WI38 (cell line): ENCODE measurements at regions not wholly inside any gene's neighbourhood (a gene's known extent, or its start where the extent isn't known, plus 50 kb on each side); places are given as distances from the start of the nearest gene placed in this dataset.
"Not testable (repeated sequence)": the region's sequence is repeated elsewhere in the genome, so short reads cannot be mapped to it uniquely, and the experiment has no call there.

Experiments
- H3K4me3 ChIP-seq: 2 replicates; pipeline ENCODE4 v1.5.1; 2011; ENCODE audit warnings: low read depth, mild to moderate bottlenecking, control low read depth, low read length
- TF ChIP-seq, protein P1 (sequence below): IDR thresholded peaks from 2 replicates; pipeline ENCODE4 v1.5.1; 2012; ENCODE audit warnings: low read depth, mild to moderate bottlenecking, control low read depth, low read length

DNA sequence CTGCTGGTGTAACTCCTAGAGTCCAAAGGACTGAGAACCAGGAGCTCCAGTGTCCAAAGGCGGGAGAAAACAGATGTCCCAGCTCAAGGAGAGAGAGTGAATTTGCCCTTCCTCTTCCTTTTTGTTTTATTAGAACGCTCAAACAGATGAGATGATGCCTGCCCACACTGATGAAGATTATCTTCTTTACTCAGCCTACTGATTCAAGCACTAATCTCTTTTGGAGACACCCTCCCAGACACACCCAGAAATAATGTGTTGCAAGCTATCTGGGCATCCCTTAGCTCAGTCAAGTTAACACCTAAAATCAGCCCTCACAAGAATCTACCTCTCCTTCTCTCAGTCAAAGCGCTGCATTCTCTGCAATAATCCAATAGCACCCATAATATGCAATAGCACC is 78.2 kb upstream of the BCL2L14 start:
- TF ChIP-seq, protein P1, sequence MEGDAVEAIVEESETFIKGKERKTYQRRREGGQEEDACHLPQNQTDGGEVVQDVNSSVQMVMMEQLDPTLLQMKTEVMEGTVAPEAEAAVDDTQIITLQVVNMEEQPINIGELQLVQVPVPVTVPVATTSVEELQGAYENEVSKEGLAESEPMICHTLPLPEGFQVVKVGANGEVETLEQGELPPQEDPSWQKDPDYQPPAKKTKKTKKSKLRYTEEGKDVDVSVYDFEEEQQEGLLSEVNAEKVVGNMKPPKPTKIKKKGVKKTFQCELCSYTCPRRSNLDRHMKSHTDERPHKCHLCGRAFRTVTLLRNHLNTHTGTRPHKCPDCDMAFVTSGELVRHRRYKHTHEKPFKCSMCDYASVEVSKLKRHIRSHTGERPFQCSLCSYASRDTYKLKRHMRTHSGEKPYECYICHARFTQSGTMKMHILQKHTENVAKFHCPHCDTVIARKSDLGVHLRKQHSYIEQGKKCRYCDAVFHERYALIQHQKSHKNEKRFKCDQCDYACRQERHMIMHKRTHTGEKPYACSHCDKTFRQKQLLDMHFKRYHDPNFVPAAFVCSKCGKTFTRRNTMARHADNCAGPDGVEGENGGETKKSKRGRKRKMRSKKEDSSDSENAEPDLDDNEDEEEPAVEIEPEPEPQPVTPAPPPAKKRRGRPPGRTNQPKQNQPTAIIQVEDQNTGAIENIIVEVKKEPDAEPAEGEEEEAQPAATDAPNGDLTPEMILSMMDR = no peak

DNA sequence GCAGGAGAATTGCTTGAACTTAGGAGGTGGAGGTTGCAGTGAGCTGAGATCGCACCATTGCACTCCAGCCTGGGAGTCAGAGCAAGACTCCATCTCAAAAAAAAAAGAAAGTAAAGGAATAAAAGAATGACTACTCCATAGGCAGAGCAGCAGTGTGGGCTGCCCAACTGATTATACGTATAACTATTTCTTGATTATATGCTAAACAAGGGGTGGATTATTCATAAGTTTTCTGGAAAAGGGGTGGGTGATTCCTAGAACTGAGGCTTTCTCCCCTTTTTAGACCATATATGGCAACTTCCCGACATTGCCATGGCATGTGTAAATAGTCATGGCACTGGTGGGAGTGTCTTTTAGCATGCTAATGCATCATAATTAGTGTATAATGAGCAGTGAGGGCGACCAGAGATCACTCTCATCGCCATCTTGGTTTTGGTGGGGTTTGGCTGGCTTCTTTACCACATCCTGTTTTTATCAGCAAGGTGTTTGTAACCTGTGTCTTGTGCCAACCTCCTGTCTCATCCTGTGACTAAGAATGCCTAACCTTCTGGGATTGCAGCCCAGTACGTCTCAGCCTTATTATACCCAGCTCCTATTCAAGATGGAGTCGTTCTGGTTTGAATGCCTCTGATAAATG is 72.3 kb upstream of the BCL2L14 start:
- not testable (repeated sequence) for H3K4me3 ChIP-seq

More for the DNA sequence above, 78.2 kb upstream of the BCL2L14 start:
- no peak overlapping the region for H3K4me3 ChIP-seq

DNA sequence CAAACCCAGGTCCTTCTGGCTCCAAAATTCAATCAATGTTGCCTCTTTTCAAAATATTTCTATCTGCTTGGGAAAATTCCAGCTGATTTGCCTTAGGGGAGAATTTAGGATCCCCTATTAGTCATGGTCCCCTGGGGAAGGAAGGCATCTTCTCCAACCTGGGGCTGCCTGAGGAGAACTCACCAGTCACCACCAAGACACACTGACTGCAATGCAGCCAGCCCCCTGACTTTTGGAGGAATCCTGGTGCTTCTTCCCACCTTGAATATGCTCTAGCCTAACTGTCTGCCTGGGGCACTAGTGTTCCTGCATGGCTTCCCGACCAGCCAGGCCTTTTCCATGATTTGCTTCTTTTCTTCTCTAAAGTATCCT is 71.8 kb upstream of the BCL2L14 start:
- no peak overlapping the region for H3K4me3 ChIP-seq
- TF ChIP-seq, protein P1 = no peak

DNA sequence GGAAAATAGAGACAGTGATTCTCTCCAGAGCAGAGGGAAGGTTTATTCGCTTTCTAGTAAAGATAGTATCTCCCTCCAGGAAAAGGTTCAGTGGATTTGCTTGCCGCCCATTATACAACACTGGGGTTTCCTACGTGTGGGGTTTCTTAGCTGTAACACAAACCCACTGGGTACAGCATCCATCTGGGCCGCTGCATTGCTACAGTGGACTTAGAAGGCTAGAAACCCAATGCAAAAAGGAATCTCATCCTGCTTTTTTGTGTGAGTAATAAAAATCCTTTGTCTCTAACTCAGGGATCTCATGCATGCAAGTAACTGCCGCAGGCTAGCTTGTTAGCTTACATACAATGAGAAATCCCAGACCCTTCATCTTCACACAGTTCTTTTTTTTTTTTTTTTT is 67.1 kb upstream of the BCL2L14 start:
- TF ChIP-seq, protein P1 = no peak
- no peak overlapping the region for H3K4me3 ChIP-seq

DNA sequence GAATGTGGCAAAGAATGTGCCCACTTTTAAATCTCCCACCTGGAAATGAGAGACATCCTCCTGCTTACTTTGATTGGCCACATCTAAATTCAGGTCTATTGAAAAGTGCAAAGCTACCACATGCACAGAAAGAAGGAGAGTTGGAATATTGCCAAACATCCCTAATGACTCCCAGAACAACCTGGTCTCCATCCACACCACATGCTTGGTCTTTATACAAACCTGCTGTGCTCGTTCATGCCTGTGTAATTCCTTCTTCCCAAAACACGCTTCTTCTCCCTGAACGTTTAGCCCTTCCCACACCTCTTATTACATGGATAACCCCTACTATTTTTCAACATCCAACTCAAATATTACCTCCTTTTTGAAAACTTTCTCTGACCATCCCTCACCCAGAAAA is 66.2 kb upstream of the BCL2L14 start:
- no peak overlapping the region for H3K4me3 ChIP-seq
- TF ChIP-seq, protein P1 = no peak

DNA sequence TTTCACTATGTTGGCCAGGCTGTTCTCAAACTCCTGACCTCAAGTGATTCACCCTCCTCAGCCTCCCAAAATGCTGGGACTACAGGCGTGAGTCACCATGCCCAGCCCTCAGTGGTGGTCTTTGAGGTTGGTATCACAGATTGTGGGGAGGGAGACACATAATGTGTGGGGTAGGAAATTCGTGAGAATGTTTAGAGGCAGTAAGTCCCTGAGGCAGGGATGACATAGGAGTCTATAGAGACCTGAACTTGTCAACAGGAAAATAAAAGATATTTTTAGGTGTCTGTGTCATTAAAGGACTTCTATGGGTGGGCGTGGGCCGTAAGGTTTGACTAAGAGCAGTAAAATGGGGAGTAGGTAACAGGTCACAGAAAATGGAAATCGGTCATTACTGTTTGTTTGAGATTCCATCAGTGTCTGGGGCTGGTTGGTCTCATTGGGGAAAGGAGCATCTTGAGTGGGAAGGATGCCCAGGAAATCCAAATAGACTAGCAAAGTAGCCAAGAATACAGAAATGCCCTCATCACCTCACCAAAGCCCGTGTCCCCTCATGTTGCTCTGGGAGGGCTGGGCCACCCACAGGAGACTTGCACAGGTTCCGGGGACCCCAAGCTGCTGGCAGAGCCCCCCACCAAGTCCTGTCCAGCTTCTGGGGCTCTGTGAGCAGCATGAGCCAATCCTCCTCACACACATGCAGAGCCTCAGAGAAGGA is 63.6 kb upstream of the BCL2L14 start:
- TF ChIP-seq, protein P1 = no peak
- no peak overlapping the region for H3K4me3 ChIP-seq

DNA sequence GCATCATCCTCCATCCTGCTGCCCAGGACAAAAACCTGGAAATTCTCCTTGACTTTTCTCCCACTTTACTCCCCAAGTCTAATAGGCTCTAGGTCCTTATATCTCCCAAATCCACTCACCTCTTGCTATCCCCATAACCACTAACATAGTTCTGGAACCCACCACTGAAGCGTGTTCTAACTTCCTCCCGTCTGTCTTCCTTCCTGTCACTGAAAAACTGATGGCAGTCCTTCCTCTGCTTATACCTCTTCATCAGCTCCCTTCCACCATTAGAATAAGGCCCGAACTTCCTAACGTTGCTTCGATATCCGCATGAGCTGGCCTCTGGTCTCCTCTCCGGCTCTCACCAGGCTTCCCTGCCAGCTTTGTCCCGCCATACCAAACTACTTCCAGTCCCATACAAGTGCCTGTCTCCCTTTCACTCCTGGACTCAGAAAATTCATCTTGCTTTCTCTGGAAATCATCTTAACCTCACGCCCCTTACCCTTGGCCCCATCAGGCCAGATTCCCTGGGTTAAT is 63.0 kb upstream of the BCL2L14 start:
- no peak overlapping the region for H3K4me3 ChIP-seq
- TF ChIP-seq, protein P1 = no peak
